ENCODE measurements at regions not wholly inside any gene's neighbourhood (a gene's known extent, or its start where the extent isn't known, plus 50 kb on each side); places are given as distances from the start of the nearest gene placed in this dataset.

- TF ChIP-seq CTCF (IDR thresholded peaks at IDR 0.05; ENCODE audit: poor library complexity) (no peak), EZH2phosphoT487 (IDR thresholded peaks at IDR 0.05; ENCODE audit: low read depth, severe bottlenecking, unreplicated experiment) (no peak)
Observed at GRCh38 chr5:143705381-143705780, 106.6 kb upstream of the HMHB1 start.

All from hepatocyte (in vitro differentiated cells).